ENCODE measurements at regions not wholly inside any gene's neighbourhood (a gene's known extent, or its start where the extent isn't known, plus 50 kb on each side); places are given as distances from the start of the nearest gene placed in this dataset.

DNA sequence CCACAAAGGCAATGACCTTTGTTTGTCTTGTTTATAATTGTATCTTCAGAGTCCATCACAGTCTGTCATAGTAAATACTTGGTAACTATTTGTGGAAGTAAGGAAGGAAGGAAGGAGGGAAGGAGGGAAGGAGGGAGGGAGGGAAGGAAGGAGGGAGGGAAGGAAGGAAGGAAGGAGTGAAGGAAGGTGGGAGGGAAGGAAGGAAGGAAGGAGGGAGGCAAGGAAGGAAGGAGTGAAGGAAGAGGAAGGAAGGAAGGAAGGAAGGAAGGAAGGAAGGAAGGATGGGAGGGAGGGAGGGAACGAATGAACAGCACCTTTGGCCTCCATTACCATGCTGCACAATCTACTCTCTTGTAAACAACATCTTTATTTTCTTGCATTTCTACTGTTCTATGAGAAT, 559.5 kb upstream of the PKN2 start:
- no peak overlapping the region for H3K27ac Mint-ChIP-seq
- no peaks in the 10 kb centered on the region for H3K36me3 Mint-ChIP-seq (ENCODE audit: low read depth)
- H3K27me3 Mint-ChIP-seq (ENCODE audit: low read depth), result no peaks in the 10 kb centered on the region
- H3K4me1 Mint-ChIP-seq, result no peaks in the 10 kb centered on the region
- TF ChIP-seq, protein P1, sequence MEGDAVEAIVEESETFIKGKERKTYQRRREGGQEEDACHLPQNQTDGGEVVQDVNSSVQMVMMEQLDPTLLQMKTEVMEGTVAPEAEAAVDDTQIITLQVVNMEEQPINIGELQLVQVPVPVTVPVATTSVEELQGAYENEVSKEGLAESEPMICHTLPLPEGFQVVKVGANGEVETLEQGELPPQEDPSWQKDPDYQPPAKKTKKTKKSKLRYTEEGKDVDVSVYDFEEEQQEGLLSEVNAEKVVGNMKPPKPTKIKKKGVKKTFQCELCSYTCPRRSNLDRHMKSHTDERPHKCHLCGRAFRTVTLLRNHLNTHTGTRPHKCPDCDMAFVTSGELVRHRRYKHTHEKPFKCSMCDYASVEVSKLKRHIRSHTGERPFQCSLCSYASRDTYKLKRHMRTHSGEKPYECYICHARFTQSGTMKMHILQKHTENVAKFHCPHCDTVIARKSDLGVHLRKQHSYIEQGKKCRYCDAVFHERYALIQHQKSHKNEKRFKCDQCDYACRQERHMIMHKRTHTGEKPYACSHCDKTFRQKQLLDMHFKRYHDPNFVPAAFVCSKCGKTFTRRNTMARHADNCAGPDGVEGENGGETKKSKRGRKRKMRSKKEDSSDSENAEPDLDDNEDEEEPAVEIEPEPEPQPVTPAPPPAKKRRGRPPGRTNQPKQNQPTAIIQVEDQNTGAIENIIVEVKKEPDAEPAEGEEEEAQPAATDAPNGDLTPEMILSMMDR (IDR thresholded peaks at IDR 0.05; ENCODE audit: unreplicated experiment in 3 of 3), result no peak
- H3K9me3 Mint-ChIP-seq, result no peaks in the 10 kb centered on the region
- no peak overlapping the region for H3K4me3 Mint-ChIP-seq

DNA sequence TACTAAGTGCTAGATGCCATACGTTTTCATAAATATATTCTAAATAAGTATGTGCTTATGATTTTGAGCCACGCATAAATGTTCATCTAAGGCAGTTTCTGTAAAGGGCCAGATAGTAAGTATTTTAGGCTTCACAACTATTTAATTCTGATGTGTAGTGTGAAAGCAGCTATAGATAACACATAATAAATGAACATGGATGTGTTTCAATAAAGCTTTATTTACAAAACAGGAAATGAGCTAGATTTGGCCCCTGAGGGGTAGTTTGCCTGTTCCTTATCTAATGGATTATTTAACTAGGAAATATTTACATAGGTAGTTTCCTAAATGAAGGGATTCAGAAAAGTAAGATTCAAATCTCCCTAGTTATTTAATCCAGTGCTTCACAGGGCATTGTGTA, 557.6 kb upstream of the PKN2 start:
- TF ChIP-seq, protein P1 (IDR thresholded peaks at IDR 0.05; ENCODE audit: unreplicated experiment in 3 of 3), result no peak
- H3K36me3 Mint-ChIP-seq (ENCODE audit: low read depth), result no peaks in the 10 kb centered on the region
- H3K4me3 Mint-ChIP-seq, result no peak overlapping the region
- H3K4me1 Mint-ChIP-seq, result no peaks in the 10 kb centered on the region
- no peaks in the 10 kb centered on the region for H3K27me3 Mint-ChIP-seq (ENCODE audit: low read depth)
- H3K27ac Mint-ChIP-seq, result no peak overlapping the region
- H3K9me3 Mint-ChIP-seq, result no peaks in the 10 kb centered on the region

GRCh38 chr1:88133991-88134390, 550.1 kb upstream of the PKN2 start:
- Mint-ChIP-seq H3K36me3 (ENCODE audit: low read depth) (no peaks in the 10 kb centered on the region), H3K27ac (no peak overlapping the region), H3K27me3 (ENCODE audit: low read depth) (no peaks in the 10 kb centered on the region), H3K4me3 (no peak overlapping the region), H3K4me1 (no peaks in the 10 kb centered on the region), H3K9me3 (no peaks in the 10 kb centered on the region)
- TF ChIP-seq, protein P1 (IDR thresholded peaks at IDR 0.05; ENCODE audit: unreplicated experiment in 3 of 3), result no peak

GRCh38 chr1:88134983-88135921, 548.8 kb upstream of the PKN2 start:
- TF ChIP-seq, protein P1 (IDR thresholded peaks at IDR 0.05; ENCODE audit: unreplicated experiment in 3 of 3), result no peak
- no peaks in the 10 kb centered on the region for H3K9me3 Mint-ChIP-seq

GRCh38 chr1:88139633-88140032, 544.4 kb upstream of the PKN2 start:
- H3K36me3 Mint-ChIP-seq (ENCODE audit: low read depth), result no peaks in the 10 kb centered on the region
- peaks cover 6% of the 10 kb centered on the region for H3K27me3 Mint-ChIP-seq (ENCODE audit: low read depth)
- no peaks in the 10 kb centered on the region for H3K4me1 Mint-ChIP-seq
- no peak overlapping the region for H3K4me3 Mint-ChIP-seq
- H3K9me3 Mint-ChIP-seq, result no peaks in the 10 kb centered on the region
- no peak overlapping the region for H3K27ac Mint-ChIP-seq
- TF ChIP-seq, protein P1 (IDR thresholded peaks at IDR 0.05; ENCODE audit: unreplicated experiment in 3 of 3), result no peak

More at GRCh38 chr1:88134983-88135921, 548.8 kb upstream of the PKN2 start:
- Mint-ChIP-seq H3K27me3 (ENCODE audit: low read depth) (no peaks in the 10 kb centered on the region), H3K36me3 (ENCODE audit: low read depth) (no peaks in the 10 kb centered on the region), H3K4me1 (no peaks in the 10 kb centered on the region), H3K4me3 (no peak overlapping the region), H3K27ac (no peak overlapping the region)

- Mint-ChIP-seq H3K27ac (no peak overlapping the region), H3K4me1 (no peaks in the 10 kb centered on the region), H3K36me3 (ENCODE audit: low read depth) (peaks cover 3% of the 10 kb centered on the region), H3K9me3 (no peaks in the 10 kb centered on the region), H3K4me3 (no peak overlapping the region), H3K27me3 (ENCODE audit: low read depth) (peaks cover 6% of the 10 kb centered on the region)
- TF ChIP-seq, protein P1 (IDR thresholded peaks at IDR 0.05; ENCODE audit: unreplicated experiment in 3 of 3), result no peak
Observed at GRCh38 chr1:88140325-88140724, 543.7 kb upstream of the PKN2 start.

Measured in nephron (organoid).